Right renal pelvis (tissue), 4 donors: ENCODE measurements at regions not wholly inside any gene's neighbourhood (a gene's known extent, or its start where the extent isn't known, plus 50 kb on each side); places are given as distances from the start of the nearest gene placed in this dataset.

Source experiments
- DNase-seq, 4 donors: peaks; one replicate each; pipeline ENCODE4 v3.0.0-alpha.2; 2013; ENCODE audit warnings: low read depth in 4 of 4, low spot score in 3 of 4, missing footprints in 1 of 4

DNA sequence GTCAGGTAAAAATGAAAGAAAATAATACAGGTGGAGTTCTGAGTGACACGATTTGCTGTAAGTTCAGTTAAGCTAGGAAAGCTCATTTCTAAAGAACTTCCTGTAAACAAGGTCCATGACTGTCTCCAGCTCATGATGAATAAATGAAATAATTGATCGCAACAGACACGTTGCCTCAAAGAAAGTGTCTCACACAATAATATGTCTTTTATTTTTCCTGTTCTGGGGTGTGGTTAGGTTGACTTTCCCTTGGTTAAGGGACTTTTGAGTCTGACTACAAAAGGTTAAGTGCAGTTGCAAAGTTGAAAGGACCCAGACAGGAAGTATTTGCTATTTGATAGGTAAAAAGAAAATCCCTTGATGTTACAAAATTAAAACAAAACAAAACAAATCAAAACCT, 304.2 kb upstream of the PRDM1 start:
- no peak for DNase-seq

DNA sequence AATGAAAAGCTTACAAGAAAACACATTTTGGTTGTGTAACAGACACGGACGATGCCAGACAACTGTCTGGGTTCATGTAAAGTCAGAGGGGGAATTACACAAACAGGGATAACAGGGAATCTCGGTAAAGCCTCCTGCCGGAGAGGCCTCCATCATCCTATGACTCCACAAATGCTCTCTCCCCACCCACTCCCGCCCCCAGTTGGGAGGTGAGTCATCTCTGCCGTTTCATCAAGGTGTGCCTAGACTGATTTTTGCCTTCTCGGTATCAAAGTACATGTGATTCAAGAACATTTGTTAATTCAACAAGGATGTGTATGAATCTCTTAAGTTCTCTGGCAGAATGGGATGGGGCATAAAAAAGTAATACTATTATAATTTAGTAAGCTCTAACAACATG, 304.9 kb upstream of the PRDM1 start:
- DNase-seq, result no peak

GRCh38 chr6:105780146-105780860, 305.8 kb upstream of the PRDM1 start:
- no peak for DNase-seq

- no peak for DNase-seq
Measured at GRCh38 chr6:105779110-105779509, 307.0 kb upstream of the PRDM1 start.

GRCh38 chr6:105775095-105775494, 311.0 kb upstream of the PRDM1 start:
- DNase-seq, result no peak

- no peak for DNase-seq
Measured at GRCh38 chr6:105774247-105774646, 311.9 kb upstream of the PRDM1 start.

GRCh38 chr6:105771313-105771970, 314.7 kb upstream of the PRDM1 start:
- DNase-seq, result no peak

DNA sequence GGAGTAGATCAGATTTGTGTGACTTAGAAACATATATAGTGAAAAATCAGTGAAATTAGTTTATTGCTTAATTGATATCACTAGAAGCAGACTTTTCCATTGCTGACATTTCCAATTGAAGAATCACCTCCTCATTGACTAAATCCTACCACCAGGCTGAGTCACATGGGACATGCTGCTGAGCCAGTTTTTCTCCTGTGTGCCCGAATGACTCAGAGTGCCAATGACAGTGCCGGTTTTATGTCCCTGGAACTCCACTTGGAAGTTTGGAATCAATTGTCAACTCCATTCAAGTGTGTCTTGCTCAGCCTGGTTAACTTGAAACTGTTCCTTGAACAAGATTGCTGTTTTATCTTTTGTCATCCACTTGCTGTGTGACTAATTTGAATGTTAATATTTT, 316.1 kb upstream of the PRDM1 start:
- DNase-seq, result no peak

DNA sequence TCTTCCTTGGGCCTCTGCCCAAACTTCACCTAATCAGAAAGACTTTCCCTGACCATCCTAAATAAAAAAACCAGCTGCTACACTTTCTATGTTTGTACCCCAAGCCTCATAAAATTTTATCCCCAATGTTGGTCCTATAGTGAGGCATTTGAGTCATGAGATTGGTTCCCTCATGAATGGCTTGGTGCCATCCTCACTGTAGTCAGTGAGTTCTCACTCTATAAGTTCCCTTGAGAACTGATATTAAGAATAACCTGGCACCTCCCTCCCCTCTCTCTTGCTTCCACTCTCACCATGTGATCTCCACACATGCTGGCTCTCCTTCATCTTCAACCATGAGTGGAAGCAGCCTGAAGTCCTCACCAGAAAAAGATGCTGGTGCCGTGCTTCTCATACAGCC, 316.9 kb upstream of the PRDM1 start:
- DNase-seq, result no peak

DNA sequence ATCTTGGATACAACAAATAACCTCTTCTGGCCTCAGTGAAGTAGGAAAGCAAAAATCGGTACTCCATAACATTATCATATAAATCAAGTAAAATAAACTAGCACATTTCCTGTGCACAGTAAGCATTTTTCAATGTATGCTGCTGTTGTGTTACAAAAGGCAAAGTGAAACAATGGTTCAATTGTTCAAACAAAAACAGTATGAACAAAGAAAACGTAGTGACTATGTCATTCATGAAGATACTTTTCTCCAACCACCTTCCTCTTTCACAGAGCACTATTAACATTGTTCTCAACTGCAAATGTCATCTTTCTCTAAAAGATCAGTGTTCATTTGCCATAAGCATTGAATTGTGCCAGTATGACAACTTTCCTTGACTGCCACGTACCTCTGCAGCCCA, 318.6 kb upstream of the PRDM1 start:
- no peak for DNase-seq

DNA sequence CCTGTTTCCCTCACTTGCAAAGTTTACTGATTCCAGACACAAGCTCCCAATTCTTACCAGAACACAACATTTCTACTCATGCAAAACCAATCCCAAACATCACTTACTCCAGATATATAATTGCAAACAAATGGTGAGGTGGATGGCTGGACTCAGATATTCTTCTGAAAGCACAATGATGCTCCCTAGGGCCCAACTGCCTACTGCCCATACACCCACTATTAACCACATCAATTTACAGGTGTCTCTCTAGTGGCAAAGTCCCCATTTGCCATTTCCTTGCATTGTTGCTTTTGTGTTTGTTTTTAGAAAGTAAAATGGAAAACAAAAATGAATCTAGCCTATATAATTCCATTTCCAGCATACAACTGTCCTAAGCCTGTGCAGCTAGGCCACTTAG, 320.9 kb upstream of the PRDM1 start:
- no peak for DNase-seq

- no peak for DNase-seq
Measured at GRCh38 chr6:105764315-105764714, 321.8 kb upstream of the PRDM1 start.

DNA sequence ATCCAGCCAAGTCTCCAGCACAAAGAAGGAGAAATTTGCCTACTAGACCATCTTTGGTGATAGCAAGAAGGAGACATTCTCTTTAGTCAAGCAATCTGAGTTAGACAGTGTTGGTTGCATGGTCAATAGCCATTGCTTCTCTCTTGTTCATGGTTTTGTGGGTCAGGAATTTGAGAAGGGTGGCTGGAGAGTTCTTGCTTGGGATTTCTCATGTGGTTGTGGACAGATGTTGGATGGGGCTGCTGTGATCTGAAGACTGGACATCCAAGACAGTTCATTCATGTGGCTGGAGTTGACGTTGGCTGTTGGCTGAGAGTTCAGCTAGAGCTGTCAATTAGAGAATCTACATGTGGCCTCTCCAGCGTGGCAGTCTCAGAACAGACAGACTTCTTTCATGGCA, 322.3 kb upstream of the PRDM1 start:
- DNase-seq, result no peak

- no peak for DNase-seq
Measured at GRCh38 chr6:105760746-105761145, 325.4 kb upstream of the PRDM1 start.

GRCh38 chr6:105759946-105760345, 326.2 kb upstream of the PRDM1 start:
- DNase-seq, result no peak

GRCh38 chr6:105759015-105759414, 327.1 kb upstream of the PRDM1 start:
- DNase-seq, result no peak

- no peak for DNase-seq
Measured at GRCh38 chr6:105757512-105758200, 328.5 kb upstream of the PRDM1 start.

GRCh38 chr6:105755885-105756284, 330.3 kb upstream of the PRDM1 start:
- no peak for DNase-seq

DNA sequence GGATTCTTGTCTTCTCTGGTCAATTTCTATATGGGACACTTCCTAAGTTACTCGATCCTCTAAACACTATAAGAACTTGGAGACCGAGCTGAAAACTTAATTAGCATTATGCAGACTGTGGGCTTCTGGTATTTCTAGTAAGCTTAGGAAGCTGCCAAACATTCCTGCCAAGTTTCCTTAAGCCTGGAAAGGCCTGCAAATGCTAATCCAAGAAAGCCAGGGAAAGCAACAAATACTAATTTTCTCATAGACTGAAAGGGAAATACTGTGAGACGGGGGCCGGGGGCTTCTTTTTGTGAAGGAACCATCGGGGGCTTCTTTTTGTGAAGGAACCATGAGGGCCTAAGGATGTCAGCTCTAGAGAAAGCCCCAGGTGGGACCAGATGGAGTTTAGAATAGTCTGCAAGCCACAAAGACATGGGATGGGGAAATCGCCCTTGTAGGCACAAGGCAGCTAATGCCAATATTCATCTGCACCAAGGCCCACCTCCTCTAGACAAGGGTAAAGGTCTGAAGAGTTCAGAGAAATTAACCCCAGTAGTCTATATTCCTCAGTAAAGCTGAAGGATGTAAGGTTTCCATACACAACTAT, 332.4 kb upstream of the PRDM1 start:
- no peak for DNase-seq

DNA sequence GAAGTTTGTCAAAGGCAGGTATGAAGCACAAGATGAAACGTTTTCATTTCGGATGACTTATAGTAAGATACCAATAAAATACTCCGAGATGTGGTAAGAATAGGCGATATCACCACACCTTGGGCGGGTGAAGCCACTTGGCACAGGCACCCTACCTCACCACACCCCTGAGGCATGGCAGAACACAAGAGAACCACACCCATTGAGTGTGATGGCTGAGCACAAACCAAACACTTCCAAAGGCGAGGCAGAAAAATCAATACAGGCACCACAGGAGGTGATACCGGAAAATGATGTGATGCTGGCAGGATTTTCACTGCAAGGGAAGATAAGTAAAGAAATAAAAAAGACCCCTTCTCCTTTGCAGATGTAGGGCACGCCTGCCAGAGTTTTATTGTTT, 332.9 kb upstream of the PRDM1 start:
- DNase-seq, result no peak

DNA sequence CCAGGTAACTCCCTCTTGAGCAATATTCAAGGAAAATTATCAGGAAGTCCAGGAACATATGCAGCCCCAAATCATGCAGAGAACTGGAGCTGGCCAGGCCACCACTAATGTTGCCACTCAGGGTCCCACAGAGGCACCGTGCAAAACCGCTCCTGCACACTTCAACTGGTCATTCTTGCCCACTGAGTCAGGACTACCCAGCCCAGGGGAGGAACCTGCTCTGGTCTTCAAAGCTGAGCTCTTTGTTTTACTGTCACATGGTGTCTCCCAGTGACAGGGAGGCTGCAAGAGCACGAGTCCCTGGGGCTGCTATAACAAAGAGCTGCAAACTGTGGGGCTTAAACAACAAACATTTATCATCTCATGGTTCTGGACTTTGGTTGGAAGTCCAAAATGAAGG, 336.0 kb upstream of the PRDM1 start:
- no peak for DNase-seq

DNA sequence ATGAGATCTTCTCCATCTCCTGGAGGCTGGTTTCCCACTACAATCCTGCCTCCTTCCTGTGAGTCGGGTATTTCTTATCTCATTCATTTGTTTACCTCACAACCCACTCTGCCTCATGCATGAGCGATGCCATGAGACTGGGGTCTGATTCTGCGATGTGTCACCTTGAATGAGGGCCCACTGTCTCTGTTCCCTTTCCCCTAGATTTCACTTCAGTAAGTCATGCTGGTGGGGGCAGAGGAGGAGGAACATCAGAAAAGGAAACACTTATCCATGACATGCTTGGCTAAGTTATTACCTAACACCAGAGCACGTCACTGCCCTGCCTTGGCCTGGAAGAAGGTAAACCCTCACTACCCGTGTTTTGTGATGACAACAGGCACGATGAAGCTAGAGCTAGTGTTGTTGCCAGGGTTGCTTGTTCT, 337.4 kb upstream of the PRDM1 start:
- no peak for DNase-seq
